DOHH2 (cell line): ENCODE measurements at regions not wholly inside any gene's neighbourhood (a gene's known extent, or its start where the extent isn't known, plus 50 kb on each side); places are given as distances from the start of the nearest gene placed in this dataset.

Experiments used
- CTCF ChIP-seq: fragments of 200-600 bp; sonication (generic); IDR thresholded peaks from one replicate; pipeline ENCODE4 v1.5.1; 2014; ENCODE audit warnings: antibody characterized with exemption, mild to moderate bottlenecking, low read depth, low read length; ENCODE audit not compliant: poor library complexity, severe bottlenecking
- EZH2phosphoT487 ChIP-seq: fragments of 200-600 bp; sonication (generic); IDR thresholded peaks from 2 replicates; pipeline ENCODE4 v1.6.1; 2017; ENCODE audit warnings: borderline replicate concordance, mild to moderate bottlenecking, antibody characterized with exemption, low read length, moderate library complexity, mixed read lengths

GRCh38 chr12:107331912-107332311 lies 238.6 kb upstream of the CRY1 start:
- TF ChIP-seq CTCF (no peak), EZH2phosphoT487 (no peak)
